ENCODE measurements at regions not wholly inside any gene's neighbourhood (a gene's known extent, or its start where the extent isn't known, plus 50 kb on each side); places are given as distances from the start of the nearest gene placed in this dataset.

DNA sequence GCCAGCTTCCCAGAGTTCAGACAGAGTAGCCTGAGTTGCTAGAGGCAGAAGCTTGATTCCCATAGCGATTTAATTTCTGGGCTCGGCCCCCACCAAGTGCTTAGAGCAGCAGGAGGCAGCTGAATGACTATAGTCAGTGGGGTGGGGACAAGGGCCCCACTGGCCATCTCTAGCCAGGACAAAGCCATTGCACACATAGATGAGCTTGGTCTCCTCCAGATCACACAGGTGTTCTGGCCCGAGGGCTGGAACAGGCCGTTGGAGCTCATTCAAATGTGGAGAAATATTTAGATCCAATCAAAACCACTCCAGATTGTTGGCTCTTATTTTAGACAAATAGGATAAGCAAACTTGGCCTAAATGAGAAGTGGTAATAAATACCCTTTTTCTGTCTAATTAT lies 287.3 kb upstream of the NCKAP5 start (continued):
- no peak for TF ChIP-seq CHD4 (IDR thresholded peaks at IDR 0.05; ENCODE audit: insufficient read depth, insufficient replicate concordance, low read depth, low read length, poor library complexity, severe bottlenecking)
- no peak for TF ChIP-seq NFIC (IDR thresholded peaks at IDR 0.05)
- TF ChIP-seq, protein P1, sequence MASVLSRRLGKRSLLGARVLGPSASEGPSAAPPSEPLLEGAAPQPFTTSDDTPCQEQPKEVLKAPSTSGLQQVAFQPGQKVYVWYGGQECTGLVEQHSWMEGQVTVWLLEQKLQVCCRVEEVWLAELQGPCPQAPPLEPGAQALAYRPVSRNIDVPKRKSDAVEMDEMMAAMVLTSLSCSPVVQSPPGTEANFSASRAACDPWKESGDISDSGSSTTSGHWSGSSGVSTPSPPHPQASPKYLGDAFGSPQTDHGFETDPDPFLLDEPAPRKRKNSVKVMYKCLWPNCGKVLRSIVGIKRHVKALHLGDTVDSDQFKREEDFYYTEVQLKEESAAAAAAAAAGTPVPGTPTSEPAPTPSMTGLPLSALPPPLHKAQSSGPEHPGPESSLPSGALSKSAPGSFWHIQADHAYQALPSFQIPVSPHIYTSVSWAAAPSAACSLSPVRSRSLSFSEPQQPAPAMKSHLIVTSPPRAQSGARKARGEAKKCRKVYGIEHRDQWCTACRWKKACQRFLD (CRISPR knock-in tag; IDR thresholded peaks at IDR 0.05) = no peak
- TF ChIP-seq, protein P2, sequence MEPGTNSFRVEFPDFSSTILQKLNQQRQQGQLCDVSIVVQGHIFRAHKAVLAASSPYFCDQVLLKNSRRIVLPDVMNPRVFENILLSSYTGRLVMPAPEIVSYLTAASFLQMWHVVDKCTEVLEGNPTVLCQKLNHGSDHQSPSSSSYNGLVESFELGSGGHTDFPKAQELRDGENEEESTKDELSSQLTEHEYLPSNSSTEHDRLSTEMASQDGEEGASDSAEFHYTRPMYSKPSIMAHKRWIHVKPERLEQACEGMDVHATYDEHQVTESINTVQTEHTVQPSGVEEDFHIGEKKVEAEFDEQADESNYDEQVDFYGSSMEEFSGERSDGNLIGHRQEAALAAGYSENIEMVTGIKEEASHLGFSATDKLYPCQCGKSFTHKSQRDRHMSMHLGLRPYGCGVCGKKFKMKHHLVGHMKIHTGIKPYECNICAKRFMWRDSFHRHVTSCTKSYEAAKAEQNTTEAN (CRISPR knock-in tag; IDR thresholded peaks at IDR 0.05) = no peak
- no peak for TF ChIP-seq MECOM (CRISPR knock-in tag; IDR thresholded peaks at IDR 0.05)
- no peak for TF ChIP-seq RBM22 (IDR thresholded peaks at IDR 0.05; ENCODE audit: low read depth, low read length, poor library complexity, severe bottlenecking)

DNA sequence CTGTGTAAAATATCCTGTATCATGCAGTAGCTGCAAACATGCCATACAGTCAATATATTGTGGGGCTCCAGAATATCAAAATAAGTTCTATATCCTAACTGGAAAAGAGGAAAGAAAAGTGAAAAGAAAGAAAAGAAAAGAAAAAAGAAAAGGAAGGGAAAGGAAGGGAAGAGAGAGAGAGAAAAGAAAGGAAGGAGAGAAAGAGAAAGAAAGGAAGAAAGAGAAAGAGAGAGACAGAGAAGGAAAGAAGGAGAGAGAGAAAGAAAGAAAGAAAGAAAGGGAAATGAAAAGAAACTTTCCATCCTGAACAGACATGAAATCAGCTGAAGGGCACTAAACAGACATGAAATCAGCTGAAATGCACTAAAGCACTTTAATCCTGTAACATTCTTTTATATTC lies 288.4 kb upstream of the NCKAP5 start:
- Histone ChIP-seq H3K36me3 (ENCODE audit: control insufficient read depth, insufficient read depth, low read length) (no peaks in the 10 kb centered on the region), H4K20me1 (replicated peaks; ENCODE audit: control insufficient read depth, insufficient read depth, low read length) (no peaks in the 10 kb centered on the region), H2AFZ (ENCODE audit: low read depth, low read length) (no peak overlapping the region), H3K4me3 (no peak overlapping the region), H3K4me1 (replicated peaks in 1 of 2; ENCODE audit: control insufficient read depth in 2 of 2, insufficient read depth in 2 of 2, low read length in 2 of 2) (no peaks in the 10 kb centered on the region), H3K27ac (ENCODE audit: extremely low read depth, low read depth, low read length) (no peak overlapping the region), H3K9me1 (ENCODE audit: control insufficient read depth, insufficient read depth, low read length) (no peaks in the 10 kb centered on the region), H3K4me2 (ENCODE audit: insufficient read depth, low read length) (no peak overlapping the region), H3K79me2 (ENCODE audit: control insufficient read depth, insufficient read depth, low read length) (no peaks in the 10 kb centered on the region), H3K9me3 (replicated peaks; ENCODE audit: control insufficient read depth, insufficient read depth, low read depth, low read length) (no peaks in the 10 kb centered on the region), H3K9ac (ENCODE audit: insufficient read depth in 1 of 2, low read depth in 2 of 2, low read length in 2 of 2) (no peak overlapping the region), H3K27me3 (ENCODE audit: control insufficient read depth in 2 of 2, insufficient read depth in 2 of 2, low read length in 2 of 2) (no peaks in the 10 kb centered on the region)
- ATAC-seq (no peak), DNase-seq (ENCODE audit: extremely low read depth in 1 of 4, low spot score in 3 of 4) (no peak), FAIRE-seq (no peak)
- CTCF ChIA-PET (ENCODE audit: low intra/inter-chr PET ratio) = no interaction called here
- BruUV-seq (replicated peaks) = no TSS peak
- in situ Hi-C loops (cut with MboI) (no loop called here), intact Hi-C loops (cut with micrococcal nuclease) (no loop called here)
- POLR2A ChIA-PET = no interaction called here
- TF ChIP-seq MTA3 (IDR thresholded peaks at IDR 0.05; ENCODE audit: borderline replicate concordance) (no peak), ARHGAP35 (IDR thresholded peaks at IDR 0.05; ENCODE audit: partially characterized antibody) (no peak), PML (IDR thresholded peaks at IDR 0.05; ENCODE audit: low read length) (no peak), ZNF583 (CRISPR knock-in tag; IDR thresholded peaks at IDR 0.05) (no peak), CBFA2T3 (IDR thresholded peaks at IDR 0.05) (no peak), ZNF311 (CRISPR knock-in tag; IDR thresholded peaks at IDR 0.05) (no peak), MTA2 (IDR thresholded peaks at IDR 0.05; ENCODE audit: low read depth) (no peak), CTBP1 (IDR thresholded peaks at IDR 0.05; ENCODE audit: borderline replicate concordance) (no peak)
- TF ChIP-seq, protein P3, sequence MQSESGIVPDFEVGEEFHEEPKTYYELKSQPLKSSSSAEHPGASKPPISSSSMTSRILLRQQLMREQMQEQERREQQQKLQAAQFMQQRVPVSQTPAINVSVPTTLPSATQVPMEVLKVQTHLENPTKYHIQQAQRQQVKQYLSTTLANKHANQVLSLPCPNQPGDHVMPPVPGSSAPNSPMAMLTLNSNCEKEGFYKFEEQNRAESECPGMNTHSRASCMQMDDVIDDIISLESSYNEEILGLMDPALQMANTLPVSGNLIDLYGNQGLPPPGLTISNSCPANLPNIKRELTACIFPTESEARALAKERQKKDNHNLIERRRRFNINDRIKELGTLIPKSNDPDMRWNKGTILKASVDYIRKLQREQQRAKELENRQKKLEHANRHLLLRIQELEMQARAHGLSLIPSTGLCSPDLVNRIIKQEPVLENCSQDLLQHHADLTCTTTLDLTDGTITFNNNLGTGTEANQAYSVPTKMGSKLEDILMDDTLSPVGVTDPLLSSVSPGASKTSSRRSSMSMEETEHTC (IDR thresholded peaks at IDR 0.05) = no peak
- TF ChIP-seq, protein P4, sequence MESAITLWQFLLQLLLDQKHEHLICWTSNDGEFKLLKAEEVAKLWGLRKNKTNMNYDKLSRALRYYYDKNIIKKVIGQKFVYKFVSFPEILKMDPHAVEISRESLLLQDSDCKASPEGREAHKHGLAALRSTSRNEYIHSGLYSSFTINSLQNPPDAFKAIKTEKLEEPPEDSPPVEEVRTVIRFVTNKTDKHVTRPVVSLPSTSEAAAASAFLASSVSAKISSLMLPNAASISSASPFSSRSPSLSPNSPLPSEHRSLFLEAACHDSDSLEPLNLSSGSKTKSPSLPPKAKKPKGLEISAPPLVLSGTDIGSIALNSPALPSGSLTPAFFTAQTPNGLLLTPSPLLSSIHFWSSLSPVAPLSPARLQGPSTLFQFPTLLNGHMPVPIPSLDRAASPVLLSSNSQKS (CRISPR knock-in tag; IDR thresholded peaks at IDR 0.05) = no peak
- TF ChIP-seq, protein P5, sequence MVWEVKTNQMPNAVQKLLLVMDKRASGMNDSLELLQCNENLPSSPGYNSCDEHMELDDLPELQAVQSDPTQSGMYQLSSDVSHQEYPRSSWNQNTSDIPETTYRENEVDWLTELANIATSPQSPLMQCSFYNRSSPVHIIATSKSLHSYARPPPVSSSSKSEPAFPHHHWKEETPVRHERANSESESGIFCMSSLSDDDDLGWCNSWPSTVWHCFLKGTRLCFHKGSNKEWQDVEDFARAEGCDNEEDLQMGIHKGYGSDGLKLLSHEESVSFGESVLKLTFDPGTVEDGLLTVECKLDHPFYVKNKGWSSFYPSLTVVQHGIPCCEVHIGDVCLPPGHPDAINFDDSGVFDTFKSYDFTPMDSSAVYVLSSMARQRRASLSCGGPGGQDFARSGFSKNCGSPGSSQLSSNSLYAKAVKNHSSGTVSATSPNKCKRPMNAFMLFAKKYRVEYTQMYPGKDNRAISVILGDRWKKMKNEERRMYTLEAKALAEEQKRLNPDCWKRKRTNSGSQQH (CRISPR knock-in tag; IDR thresholded peaks at IDR 0.05) = no peak
